ENCODE measurements at regions not wholly inside any gene's neighbourhood (a gene's known extent, or its start where the extent isn't known, plus 50 kb on each side); places are given as distances from the start of the nearest gene placed in this dataset.

GRCh38 chr5:124665035-124665434 lies 81.4 kb downstream of the ZNF608 start:
- no peaks in the 10 kb centered on the region for H3K36me3 ChIP-seq
- no peak overlapping the region for H3K4me3 ChIP-seq
- no peak overlapping the region for H3K27ac ChIP-seq
- no peaks in the 10 kb centered on the region for H3K9me3 ChIP-seq
- intact Hi-C loops (cut with DNase I) = loop anchor here in 1 of 3 donors (10.0 kb wide), 1 partner anchor 70 kb away; no protein-coding TSS in a partner anchor
- no peak for TF ChIP-seq CTCF (IDR thresholded peaks at IDR 0.05)
- peaks cover 43 to 68% (median 57%) of the 10 kb centered on the region in 3 donors for H3K4me1 ChIP-seq
- no peaks in the 10 kb centered on the region for H3K27me3 ChIP-seq
- no peak for ATAC-seq
- WGBS, 2 donors = 48 to 62% methylated on average over 2 of the region's 2 CpGs
- FAIRE-seq = no peak
- no peak for DNase-seq

GRCh38 chr5:124664287-124664686 lies 82.2 kb downstream of the ZNF608 start:
- no peaks in the 10 kb centered on the region for H3K27me3 ChIP-seq
- ATAC-seq (no peak), DNase-seq (no peak), FAIRE-seq (no peak)
- WGBS, 2 donors = 32 to 34% methylated on average over 1 of the region's 1 CpG
- intact Hi-C loops (cut with DNase I) = loop anchor here in 1 of 3 donors (10.0 kb wide), 1 partner anchor 71 kb away; no protein-coding TSS in a partner anchor
- H3K4me3 ChIP-seq = no peak overlapping the region
- H3K9me3 ChIP-seq = no peaks in the 10 kb centered on the region
- no peaks in the 10 kb centered on the region for H3K36me3 ChIP-seq
- no peak for TF ChIP-seq CTCF (IDR thresholded peaks at IDR 0.05)
- H3K4me1 ChIP-seq = peaks cover 46 to 72% (median 57%) of the 10 kb centered on the region in 3 donors
- peak overlapping the region in 2 of 4 donors; percentile 76 to 85 for H3K27ac ChIP-seq

- TF ChIP-seq CTCF (IDR thresholded peaks at IDR 0.05) = no peak
- H3K4me3 ChIP-seq = no peak overlapping the region
- H3K27me3 ChIP-seq = no peaks in the 10 kb centered on the region
- intact Hi-C loops (cut with DNase I) = loop anchor here in 1 of 3 donors (10.0 kb wide), 1 partner anchor 72 kb away; no protein-coding TSS in a partner anchor
- 42 to 68% methylated on average over 5 of the region's 5 CpGs for WGBS, 2 donors
- no peak for FAIRE-seq
- peak overlapping the region; percentile 17 to 85 (median 62) for H3K27ac ChIP-seq
- no peaks in the 10 kb centered on the region for H3K9me3 ChIP-seq
- H3K4me1 ChIP-seq = peaks cover 51 to 75% (median 58%) of the 10 kb centered on the region in 3 donors
- no peaks in the 10 kb centered on the region for H3K36me3 ChIP-seq
- no peak for DNase-seq
- no peak for ATAC-seq
Observed at GRCh38 chr5:124663101-124663506, 83.3 kb downstream of the ZNF608 start.

GRCh38 chr5:124662181-124662781 lies 84.2 kb downstream of the ZNF608 start:
- ATAC-seq (peak; percentile 47 to 63 (median 52)), FAIRE-seq (no peak), DNase-seq (peak in 1 of 6 donors; percentile 29)
- WGBS, 2 donors = 18 to 21% methylated on average over 9 of the region's 9 CpGs
- Histone ChIP-seq H3K9me3 (no peaks in the 10 kb centered on the region), H3K27ac (peak overlapping the region; percentile 38 to 85 (median 72)), H3K36me3 (no peaks in the 10 kb centered on the region), H3K27me3 (no peaks in the 10 kb centered on the region), H3K4me3 (peak overlapping the region in 1 of 4 donors; percentile 3), H3K4me1 (peaks cover 57 to 76% (median 57%) of the 10 kb centered on the region in 3 donors)
- intact Hi-C loops (cut with DNase I) = loop anchor here in 1 of 3 donors (10.0 kb wide), 1 partner anchor 73 kb away; no protein-coding TSS in a partner anchor
- TF ChIP-seq CTCF (IDR thresholded peaks at IDR 0.05) = no peak
